ENCODE measurements at regions not wholly inside any gene's neighbourhood (a gene's known extent, or its start where the extent isn't known, plus 50 kb on each side); places are given as distances from the start of the nearest gene placed in this dataset.

DNA sequence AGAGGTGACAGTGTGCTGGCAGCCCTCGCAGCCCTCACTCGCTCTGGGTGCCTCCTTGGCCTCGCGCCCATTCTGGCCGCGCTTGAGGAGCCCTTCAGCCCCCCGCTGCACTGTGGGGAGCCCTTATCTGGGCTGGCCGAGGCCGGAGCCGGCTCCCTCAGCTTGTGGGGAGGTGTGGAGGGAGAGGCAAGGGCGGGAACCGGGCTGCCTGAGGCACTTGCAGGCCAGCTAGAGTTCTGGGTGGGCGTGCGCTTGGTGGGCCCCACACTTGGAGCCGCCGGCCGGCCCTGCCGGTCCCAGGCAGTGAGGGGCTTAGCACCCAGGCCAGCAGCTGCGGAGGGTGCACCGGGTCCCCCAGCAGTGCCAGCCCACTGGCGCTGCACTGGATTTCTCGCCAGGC lies 1480.9 kb upstream of the SLC39A10 start:
- intact Hi-C loops (cut with micrococcal nuclease; ENCODE audit: unreplicated experiment) (no loop called here), in situ Hi-C loops (cut with MboI) (no loop called here)
- FAIRE-seq (no peak), ATAC-seq (no peak), DNase-seq (ENCODE audit: low read depth, low spot score) (no peak)
- Histone ChIP-seq H3K79me2 (ENCODE audit: control insufficient read depth, insufficient read depth, low read length) (no peaks in the 10 kb centered on the region), H3K4me1 (ENCODE audit: control insufficient read depth, insufficient read depth, low read length) (no peaks in the 10 kb centered on the region), H3K27ac (ENCODE audit: control insufficient read depth, insufficient read depth) (no peak overlapping the region), H3K36me3 (ENCODE audit: control insufficient read depth in 2 of 2, insufficient read depth in 2 of 2, low read length in 1 of 2) (no peaks in the 10 kb centered on the region), H3K27me3 (replicated peaks in 1 of 2; ENCODE audit: control insufficient read depth in 2 of 2, insufficient read depth in 2 of 2, low read length in 1 of 2) (no peaks in the 10 kb centered on the region), H3K9ac (ENCODE audit: control insufficient read depth, insufficient read depth, low read length) (no peak overlapping the region), H3K4me3 (no peak overlapping the region), H3K4me2 (ENCODE audit: control insufficient read depth, insufficient read depth) (no peak overlapping the region), H4K20me1 (ENCODE audit: control insufficient read depth, insufficient read depth) (no peaks in the 10 kb centered on the region), H3K9me3 (replicated peaks; ENCODE audit: control insufficient read depth, insufficient read depth, low read length) (no peaks in the 10 kb centered on the region), H2AFZ (ENCODE audit: control insufficient read depth, low read depth, low read length) (no peak overlapping the region)
- CTCF ChIA-PET = no interaction called here
- TF ChIP-seq CTCF (IDR thresholded peaks at IDR 0.05 in 2 of 3, conservative IDR thresholded peaks at IDR 0.05 in 1 of 3; ENCODE audit: control insufficient read depth in 2 of 3, extremely low read depth in 1 of 3, insufficient read depth in 1 of 3, low read depth in 3 of 3, low read length in 3 of 3) (no peak), HDGF (IDR thresholded peaks at IDR 0.05) (no peak), TAF1 (IDR thresholded peaks at IDR 0.05; ENCODE audit: borderline replicate concordance, low read depth, low read length) (no peak), NR2C2 (IDR thresholded peaks at IDR 0.05; ENCODE audit: borderline replicate concordance, control insufficient read depth, insufficient read length, low read depth) (no peak), ZZZ3 (IDR thresholded peaks at IDR 0.05; ENCODE audit: control insufficient read depth, insufficient read length, low read depth) (no peak), ZBTB40 (IDR thresholded peaks at IDR 0.05; ENCODE audit: borderline replicate concordance) (no peak)
- WGBS (ENCODE audit: insufficient coverage, insufficient replicate concordance, low lambda C conversion rate, missing lambda C conversion rate) = 56% methylated on average over 20 of the region's 22 CpGs
- POLR2A ChIA-PET = no interaction called here
- RAD21 ChIA-PET (ENCODE audit: unreplicated experiment) = no interaction called here
- SMC1A ChIA-PET (ENCODE audit: uncharacterized antibody, unreplicated experiment) = no interaction called here
- BruUV-seq (replicated peaks) = no TSS peak

Measured in GM12878 (cell line).